ENCODE measurements at regions not wholly inside any gene's neighbourhood (a gene's known extent, or its start where the extent isn't known, plus 50 kb on each side); places are given as distances from the start of the nearest gene placed in this dataset.

DNA sequence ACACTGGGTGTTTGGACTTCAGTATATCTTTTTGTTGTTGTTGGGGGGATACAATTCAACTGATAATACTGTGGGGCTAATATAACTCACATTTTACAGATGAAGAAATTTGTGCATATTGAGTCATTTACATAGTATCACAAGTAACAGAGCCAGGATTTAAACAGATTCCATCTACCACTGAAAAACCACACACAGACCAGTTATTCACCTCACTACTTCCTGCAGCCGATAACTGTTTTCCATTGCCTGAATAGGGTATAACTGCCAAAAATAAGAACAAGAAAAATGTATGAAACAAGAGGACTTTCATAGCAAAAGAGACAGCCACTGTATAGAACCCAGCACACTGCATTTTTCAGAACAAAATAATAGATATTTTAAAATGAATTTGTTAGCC, 215.8 kb upstream of the CNTN6 start:
- Histone ChIP-seq H3K27me3 (ENCODE audit: insufficient read depth in 3 of 3, low read length in 2 of 3) (no peaks in the 10 kb centered on the region), H3K36me3 (ENCODE audit: insufficient read depth in 1 of 2, low read depth in 1 of 2) (no peaks in the 10 kb centered on the region), H3K4me1 (no peaks in the 10 kb centered on the region), H3K27ac (no peak overlapping the region), H3K9me3 (no peaks in the 10 kb centered on the region), H3K4me3 (no peak overlapping the region)
- DNase-seq (no peak), ATAC-seq (no peak)
- intact Hi-C loops (cut with DNase I): no loop called here
- 82 to 92% (median 82%) methylated on average over 1 of the region's 1 CpG for WGBS, 3 donors
- TF ChIP-seq, protein P1, sequence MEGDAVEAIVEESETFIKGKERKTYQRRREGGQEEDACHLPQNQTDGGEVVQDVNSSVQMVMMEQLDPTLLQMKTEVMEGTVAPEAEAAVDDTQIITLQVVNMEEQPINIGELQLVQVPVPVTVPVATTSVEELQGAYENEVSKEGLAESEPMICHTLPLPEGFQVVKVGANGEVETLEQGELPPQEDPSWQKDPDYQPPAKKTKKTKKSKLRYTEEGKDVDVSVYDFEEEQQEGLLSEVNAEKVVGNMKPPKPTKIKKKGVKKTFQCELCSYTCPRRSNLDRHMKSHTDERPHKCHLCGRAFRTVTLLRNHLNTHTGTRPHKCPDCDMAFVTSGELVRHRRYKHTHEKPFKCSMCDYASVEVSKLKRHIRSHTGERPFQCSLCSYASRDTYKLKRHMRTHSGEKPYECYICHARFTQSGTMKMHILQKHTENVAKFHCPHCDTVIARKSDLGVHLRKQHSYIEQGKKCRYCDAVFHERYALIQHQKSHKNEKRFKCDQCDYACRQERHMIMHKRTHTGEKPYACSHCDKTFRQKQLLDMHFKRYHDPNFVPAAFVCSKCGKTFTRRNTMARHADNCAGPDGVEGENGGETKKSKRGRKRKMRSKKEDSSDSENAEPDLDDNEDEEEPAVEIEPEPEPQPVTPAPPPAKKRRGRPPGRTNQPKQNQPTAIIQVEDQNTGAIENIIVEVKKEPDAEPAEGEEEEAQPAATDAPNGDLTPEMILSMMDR (IDR thresholded peaks at IDR 0.05): no peak

DNA sequence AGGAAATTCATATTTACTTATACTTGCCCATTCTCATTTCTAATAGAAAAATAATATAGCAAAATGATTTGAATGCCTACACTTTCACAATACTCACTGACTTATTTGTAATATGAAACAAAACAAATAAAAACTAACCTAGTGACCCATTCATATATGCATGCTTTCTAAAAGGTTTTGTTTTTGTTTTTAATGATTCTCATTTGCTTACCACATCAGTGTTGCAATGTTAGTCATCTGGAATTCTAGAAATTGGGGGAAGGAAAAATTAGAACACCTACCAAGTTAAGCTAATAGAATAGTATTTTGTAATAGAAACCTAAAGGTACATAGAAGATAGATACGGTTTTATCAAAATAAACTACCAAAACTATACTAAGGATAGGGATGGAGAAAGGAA, 214.1 kb upstream of the CNTN6 start:
- intact Hi-C loops (cut with DNase I): no loop called here

DNA sequence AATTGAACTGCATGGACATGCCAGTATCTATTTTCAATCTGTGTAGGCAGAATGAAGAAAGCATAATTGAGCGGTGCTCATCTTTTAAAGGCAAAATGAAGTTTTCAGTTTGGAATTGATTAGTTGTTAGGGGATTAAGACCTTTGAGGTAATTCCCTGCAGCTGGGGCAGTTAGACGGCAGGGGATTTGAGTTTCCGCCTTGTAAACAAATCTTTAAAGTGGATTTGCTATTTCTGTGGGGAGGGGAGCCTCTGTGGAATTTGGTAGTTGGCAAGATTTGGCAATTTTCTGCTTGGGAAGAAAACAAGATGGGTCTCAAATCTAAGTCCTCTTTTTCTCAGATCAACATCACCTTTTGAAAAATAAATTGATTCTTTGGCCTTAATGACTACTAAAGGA, 212.5 kb upstream of the CNTN6 start:
- TF ChIP-seq, protein P1 (IDR thresholded peaks at IDR 0.05): no peak
- intact Hi-C loops (cut with DNase I): no loop called here
- DNase-seq: no peak
- no peak overlapping the region for H3K4me3 ChIP-seq
- WGBS, 3 donors: 35 to 51% (median 44%) methylated on average over 3 of the region's 3 CpGs
- no peak for ATAC-seq
- H3K27ac ChIP-seq: no peak overlapping the region
- H3K36me3 ChIP-seq (ENCODE audit: insufficient read depth in 1 of 2, low read depth in 1 of 2): no peaks in the 10 kb centered on the region
- H3K9me3 ChIP-seq: no peaks in the 10 kb centered on the region
- no peaks in the 10 kb centered on the region for H3K27me3 ChIP-seq (ENCODE audit: insufficient read depth in 3 of 3, low read length in 2 of 3)
- H3K4me1 ChIP-seq: no peaks in the 10 kb centered on the region

More for the DNA sequence above, 214.1 kb upstream of the CNTN6 start:
- ATAC-seq: no peak
- H3K4me3 ChIP-seq: no peak overlapping the region
- 77 to 90% (median 82%) methylated on average over 1 of the region's 1 CpG for WGBS, 3 donors
- H3K4me1 ChIP-seq: no peaks in the 10 kb centered on the region
- no peaks in the 10 kb centered on the region for H3K27me3 ChIP-seq (ENCODE audit: insufficient read depth in 3 of 3, low read length in 2 of 3)
- TF ChIP-seq, protein P1 (IDR thresholded peaks at IDR 0.05): no peak
- no peak for DNase-seq
- no peaks in the 10 kb centered on the region for H3K36me3 ChIP-seq (ENCODE audit: insufficient read depth in 1 of 2, low read depth in 1 of 2)
- no peak overlapping the region for H3K27ac ChIP-seq
- no peaks in the 10 kb centered on the region for H3K9me3 ChIP-seq

DNA sequence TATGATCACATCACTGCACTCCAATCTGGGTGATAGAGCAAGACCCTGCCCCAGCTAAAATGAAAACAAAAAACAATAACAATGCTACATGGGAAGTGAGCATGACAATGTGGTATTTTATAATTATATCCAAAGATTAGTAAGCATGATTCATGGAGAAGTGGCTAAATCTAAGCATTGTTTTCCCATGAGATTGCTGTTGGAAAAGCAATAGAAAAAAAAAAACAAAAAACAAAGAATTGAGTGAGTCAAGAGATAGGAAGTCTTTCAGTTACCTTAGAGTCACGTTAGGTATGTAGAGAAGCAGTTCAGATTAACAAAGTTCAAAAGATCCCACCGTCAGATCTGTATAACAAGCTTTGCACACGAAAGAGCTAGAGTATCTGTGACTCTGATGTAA, 210.3 kb upstream of the CNTN6 start:
- no peaks in the 10 kb centered on the region for H3K36me3 ChIP-seq (ENCODE audit: insufficient read depth in 1 of 2, low read depth in 1 of 2)
- no peaks in the 10 kb centered on the region for H3K4me1 ChIP-seq
- ATAC-seq (no peak), DNase-seq (no peak)
- no peak overlapping the region for H3K4me3 ChIP-seq
- intact Hi-C loops (cut with DNase I): no loop called here
- no peaks in the 10 kb centered on the region for H3K27me3 ChIP-seq (ENCODE audit: insufficient read depth in 3 of 3, low read length in 2 of 3)
- no peak overlapping the region for H3K27ac ChIP-seq
- TF ChIP-seq, protein P1 (IDR thresholded peaks at IDR 0.05): no peak
- H3K9me3 ChIP-seq: no peaks in the 10 kb centered on the region
- WGBS, 3 donors: 72 to 81% (median 73%) methylated on average over 3 of the region's 3 CpGs

DNA sequence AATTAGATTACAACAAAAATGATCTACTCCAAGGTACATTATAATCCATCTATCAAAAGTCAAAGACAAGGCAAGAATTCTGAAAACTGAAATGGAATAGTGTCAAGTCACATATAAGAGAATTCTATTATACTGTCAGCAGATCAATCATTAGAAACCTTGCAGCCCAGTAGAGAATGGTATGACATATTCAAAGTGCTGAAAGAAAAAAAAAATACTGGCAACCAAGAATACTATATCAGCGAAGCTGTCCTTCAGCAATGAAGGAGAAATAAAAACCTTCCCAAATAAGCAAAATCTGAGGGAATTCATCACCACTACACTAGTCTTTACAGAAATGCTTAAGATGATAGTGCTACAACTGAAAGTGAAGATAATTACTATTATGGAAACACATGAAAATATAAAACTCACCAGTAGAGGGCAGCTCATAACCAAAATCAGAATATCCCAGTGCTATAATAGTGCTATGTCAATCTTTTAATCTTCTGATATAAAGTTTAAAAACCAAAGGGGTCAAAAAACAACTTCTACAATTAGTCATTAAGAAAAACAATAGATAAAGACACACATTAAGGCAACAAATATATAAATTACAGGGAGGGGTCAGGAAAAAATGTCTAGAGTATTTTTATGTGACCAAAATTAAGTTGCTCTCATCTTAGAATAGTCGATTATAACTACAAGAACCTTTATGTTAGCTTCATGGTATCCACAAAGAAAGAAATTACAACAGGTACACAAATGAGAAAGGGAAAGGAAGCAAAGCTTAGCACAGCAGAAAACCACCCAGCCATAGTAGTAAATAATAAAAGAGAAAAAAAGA, 190.7 kb upstream of the CNTN6 start:
- Histone ChIP-seq H3K9me3 (peaks cover 7% of the 10 kb centered on the region), H3K27me3 (ENCODE audit: insufficient read depth in 3 of 3, low read length in 2 of 3) (no peaks in the 10 kb centered on the region), H3K4me3 (no peak overlapping the region), H3K36me3 (ENCODE audit: insufficient read depth in 1 of 2, low read depth in 1 of 2) (no peaks in the 10 kb centered on the region), H3K4me1 (no peaks in the 10 kb centered on the region), H3K27ac (no peak overlapping the region)
- ATAC-seq: no peak
- no peak for DNase-seq
- intact Hi-C loops (cut with DNase I): no loop called here
- WGBS, 3 donors: 47 to 58% (median 56%) methylated on average over 2 of the region's 2 CpGs
- TF ChIP-seq, protein P1 (IDR thresholded peaks at IDR 0.05): peak; percentile 8

Data from psoas muscle (tissue), 7 donors.